Endothelial cell of umbilical vein (primary cell): ENCODE measurements at regions not wholly inside any gene's neighbourhood (a gene's known extent, or its start where the extent isn't known, plus 50 kb on each side); places are given as distances from the start of the nearest gene placed in this dataset.

Experiments
- MAX ChIP-seq: IDR thresholded peaks from 2 replicates; pipeline ENCODE4 v1.6.1; 2011; ENCODE audit not compliant: insufficient read depth, insufficient read length
- POLR2A ChIP-seq: IDR thresholded peaks from 2 replicates; pipeline ENCODE4 v1.6.1; 2012; ENCODE audit warnings: low read depth, mild to moderate bottlenecking, control low read depth, low read length
- POLR2AphosphoS5 ChIP-seq: IDR thresholded peaks from 2 replicates; pipeline ENCODE4 v1.6.1; 2012; ENCODE audit warnings: low read depth, mild to moderate bottlenecking, control low read depth, low read length, moderate library complexity; ENCODE audit not compliant: insufficient read depth
- TF ChIP-seq, protein P1 (sequence below), 2 donors: IDR thresholded peaks; 1 replicate in 1 of 2; 2 replicates in 1 of 2; pipeline ENCODE4 v1.5.1; 2011; ENCODE audit warnings: low read length in 2 of 2, mild to moderate bottlenecking in 2 of 2, moderate library complexity in 2 of 2, control low read depth in 1 of 2, inconsistent platforms in 1 of 2, low read depth in 1 of 2; ENCODE audit not compliant: insufficient read depth in 1 of 2; ENCODE audit errors: extremely low read depth in 1 of 2

DNA sequence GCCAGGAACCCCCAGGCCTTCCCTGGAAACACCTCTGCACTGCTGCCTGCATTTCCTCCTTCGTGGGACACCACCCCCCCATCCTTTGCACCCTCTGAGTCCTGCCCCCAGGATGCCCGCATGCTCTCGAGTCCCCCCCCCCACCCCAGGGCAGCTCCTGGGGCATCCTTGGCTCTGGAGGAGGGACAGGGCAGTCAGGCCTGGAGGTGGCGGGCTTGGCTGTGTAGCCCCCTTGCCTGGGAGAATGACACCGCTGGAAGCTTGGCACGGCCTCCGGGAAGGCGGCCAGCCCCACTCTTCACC lies 98.9 kb upstream of the GSE1 start:
- no peak for TF ChIP-seq POLR2AphosphoS5
- TF ChIP-seq, protein P1, sequence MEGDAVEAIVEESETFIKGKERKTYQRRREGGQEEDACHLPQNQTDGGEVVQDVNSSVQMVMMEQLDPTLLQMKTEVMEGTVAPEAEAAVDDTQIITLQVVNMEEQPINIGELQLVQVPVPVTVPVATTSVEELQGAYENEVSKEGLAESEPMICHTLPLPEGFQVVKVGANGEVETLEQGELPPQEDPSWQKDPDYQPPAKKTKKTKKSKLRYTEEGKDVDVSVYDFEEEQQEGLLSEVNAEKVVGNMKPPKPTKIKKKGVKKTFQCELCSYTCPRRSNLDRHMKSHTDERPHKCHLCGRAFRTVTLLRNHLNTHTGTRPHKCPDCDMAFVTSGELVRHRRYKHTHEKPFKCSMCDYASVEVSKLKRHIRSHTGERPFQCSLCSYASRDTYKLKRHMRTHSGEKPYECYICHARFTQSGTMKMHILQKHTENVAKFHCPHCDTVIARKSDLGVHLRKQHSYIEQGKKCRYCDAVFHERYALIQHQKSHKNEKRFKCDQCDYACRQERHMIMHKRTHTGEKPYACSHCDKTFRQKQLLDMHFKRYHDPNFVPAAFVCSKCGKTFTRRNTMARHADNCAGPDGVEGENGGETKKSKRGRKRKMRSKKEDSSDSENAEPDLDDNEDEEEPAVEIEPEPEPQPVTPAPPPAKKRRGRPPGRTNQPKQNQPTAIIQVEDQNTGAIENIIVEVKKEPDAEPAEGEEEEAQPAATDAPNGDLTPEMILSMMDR (IDR thresholded peaks at IDR 0.05; ENCODE audit: extremely low read depth in 1 of 2, insufficient read depth in 1 of 2, low read depth in 1 of 2, low read length in 2 of 2) = no peak
- TF ChIP-seq MAX = no peak
- no peak for TF ChIP-seq POLR2A
